Choroid plexus epithelial cell (primary cell): ENCODE measurements at regions not wholly inside any gene's neighbourhood (a gene's known extent, or its start where the extent isn't known, plus 50 kb on each side); places are given as distances from the start of the nearest gene placed in this dataset.

Source experiments
- DNase-seq: peaks from one replicate; pipeline ENCODE4 v3.0.0-alpha.2; 2010; ENCODE audit warnings: low read depth
- H3K4me3 ChIP-seq: 2 replicates; pipeline ENCODE4 v1.5.1; 2011; ENCODE audit warnings: low read depth, mild to moderate bottlenecking, control low read depth, low read length, moderate library complexity
- TF ChIP-seq, protein P1 (sequence below): conservative IDR thresholded peaks from 2 replicates; pipeline ENCODE4 v1.5.1; 2011; ENCODE audit warnings: low read depth, mild to moderate bottlenecking, control low read depth, inconsistent platforms, low read length, moderate library complexity

DNA sequence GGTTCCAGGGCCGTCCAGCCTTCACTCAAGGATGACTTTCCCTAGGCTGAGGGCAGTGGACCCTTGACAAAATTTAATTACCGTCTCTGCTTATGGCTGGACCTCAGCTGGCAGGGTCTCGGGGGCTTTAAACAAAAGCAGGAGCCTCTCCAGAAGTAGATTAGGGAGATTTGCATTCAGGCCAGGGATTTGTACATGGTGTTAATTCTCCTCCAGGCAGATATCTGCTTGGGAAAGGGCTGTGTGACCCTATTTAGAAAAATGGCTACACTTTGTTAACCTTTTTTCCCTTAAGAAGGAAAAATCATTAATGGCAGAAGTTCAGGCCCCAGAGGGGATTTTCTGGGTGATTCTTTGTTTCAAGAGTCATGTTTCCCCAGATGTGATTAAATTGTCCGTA lies 329.1 kb upstream of the C2CD4B start:
- H3K4me3 ChIP-seq = no peak overlapping the region
- DNase-seq = no peak
- TF ChIP-seq, protein P1, sequence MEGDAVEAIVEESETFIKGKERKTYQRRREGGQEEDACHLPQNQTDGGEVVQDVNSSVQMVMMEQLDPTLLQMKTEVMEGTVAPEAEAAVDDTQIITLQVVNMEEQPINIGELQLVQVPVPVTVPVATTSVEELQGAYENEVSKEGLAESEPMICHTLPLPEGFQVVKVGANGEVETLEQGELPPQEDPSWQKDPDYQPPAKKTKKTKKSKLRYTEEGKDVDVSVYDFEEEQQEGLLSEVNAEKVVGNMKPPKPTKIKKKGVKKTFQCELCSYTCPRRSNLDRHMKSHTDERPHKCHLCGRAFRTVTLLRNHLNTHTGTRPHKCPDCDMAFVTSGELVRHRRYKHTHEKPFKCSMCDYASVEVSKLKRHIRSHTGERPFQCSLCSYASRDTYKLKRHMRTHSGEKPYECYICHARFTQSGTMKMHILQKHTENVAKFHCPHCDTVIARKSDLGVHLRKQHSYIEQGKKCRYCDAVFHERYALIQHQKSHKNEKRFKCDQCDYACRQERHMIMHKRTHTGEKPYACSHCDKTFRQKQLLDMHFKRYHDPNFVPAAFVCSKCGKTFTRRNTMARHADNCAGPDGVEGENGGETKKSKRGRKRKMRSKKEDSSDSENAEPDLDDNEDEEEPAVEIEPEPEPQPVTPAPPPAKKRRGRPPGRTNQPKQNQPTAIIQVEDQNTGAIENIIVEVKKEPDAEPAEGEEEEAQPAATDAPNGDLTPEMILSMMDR = no peak

DNA sequence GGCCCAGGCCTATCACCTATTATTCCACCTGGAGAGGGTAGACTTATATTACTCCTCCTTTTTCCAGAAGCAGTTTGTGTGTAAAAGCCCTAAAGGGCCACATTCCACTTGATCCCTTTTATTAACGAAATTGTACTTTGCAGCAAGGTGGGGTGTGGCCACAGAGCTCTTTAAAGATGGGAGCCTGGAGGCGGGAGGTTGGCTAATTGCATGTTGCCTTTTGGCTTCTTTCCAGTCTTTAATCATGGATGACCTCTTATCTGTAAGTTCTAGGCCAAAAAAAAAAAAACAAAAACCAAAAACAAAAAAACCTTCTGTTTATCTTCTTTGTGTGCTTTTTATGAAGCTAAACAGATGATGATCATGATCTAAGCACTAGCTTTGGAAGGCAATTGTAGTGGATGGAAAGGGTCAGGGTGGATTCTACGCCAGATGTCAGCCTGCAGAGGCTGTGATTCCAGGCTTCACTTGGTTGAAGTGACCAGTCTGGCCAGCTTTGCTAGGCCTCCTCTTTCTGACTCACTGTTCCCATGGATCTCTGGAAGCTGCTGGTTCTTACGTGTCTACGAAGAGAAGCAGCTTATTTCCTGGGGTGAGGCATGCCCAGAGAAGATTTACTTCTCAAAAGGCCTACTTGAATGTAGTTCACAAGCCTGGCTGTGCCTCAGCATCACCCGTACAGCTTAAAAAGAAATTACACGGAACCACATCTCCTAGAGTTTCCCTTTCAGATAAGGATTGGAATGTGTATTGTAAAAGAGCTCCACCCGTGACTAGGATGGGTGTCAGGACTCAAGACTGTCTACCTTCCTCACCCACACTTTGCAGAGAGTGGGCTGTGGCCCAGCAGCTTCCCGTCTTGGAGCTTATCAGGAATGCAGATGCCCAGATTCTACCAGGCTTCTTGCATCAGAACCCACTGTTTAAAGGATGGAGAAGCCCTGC lies 330.9 kb upstream of the C2CD4B start:
- TF ChIP-seq, protein P1 = no peak
- no peak overlapping the region for H3K4me3 ChIP-seq
- peak; percentile 71 for DNase-seq

DNA sequence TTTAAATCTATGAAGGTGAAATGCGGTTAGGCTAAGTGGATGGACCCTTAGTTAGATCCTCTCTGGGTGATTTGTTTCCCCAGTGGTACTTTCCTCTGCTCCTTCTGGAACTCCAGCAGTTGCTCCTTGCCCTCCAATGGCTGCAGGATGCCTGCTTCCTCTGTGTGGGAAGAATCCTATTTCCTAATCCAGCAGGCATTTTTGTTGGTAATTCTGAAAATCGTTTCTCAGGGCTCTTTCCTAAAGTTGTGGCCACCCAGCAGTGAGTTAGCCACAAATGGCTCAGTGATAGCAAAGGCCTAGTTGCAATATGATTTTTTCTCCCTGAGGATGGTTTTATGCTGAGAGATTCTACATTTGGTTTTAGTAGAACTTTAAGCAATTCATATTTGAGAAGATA lies 332.3 kb upstream of the C2CD4B start:
- DNase-seq = no peak
- TF ChIP-seq, protein P1 = no peak
- H3K4me3 ChIP-seq = no peak overlapping the region

DNA sequence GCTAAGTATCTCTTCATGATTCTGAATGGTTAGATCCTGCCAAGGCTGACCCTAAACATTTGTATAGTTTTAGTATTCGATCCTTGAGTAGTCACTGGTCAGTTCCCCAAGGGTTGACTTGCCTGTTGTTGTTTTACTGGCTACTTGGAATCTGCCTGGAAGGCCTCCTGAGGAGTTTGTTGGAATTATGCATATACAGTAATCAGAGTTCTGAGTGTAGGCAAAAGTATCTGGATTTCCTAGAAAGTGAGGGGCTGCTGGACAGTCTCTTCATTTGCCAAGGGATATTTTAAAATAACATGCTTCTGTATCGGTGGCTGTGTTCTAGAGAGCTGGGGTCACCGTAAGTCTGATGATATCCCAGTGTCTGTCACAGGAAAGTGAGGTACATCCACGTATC lies 333.2 kb upstream of the C2CD4B start:
- DNase-seq = no peak
- TF ChIP-seq, protein P1 = no peak
- H3K4me3 ChIP-seq = no peak overlapping the region

DNA sequence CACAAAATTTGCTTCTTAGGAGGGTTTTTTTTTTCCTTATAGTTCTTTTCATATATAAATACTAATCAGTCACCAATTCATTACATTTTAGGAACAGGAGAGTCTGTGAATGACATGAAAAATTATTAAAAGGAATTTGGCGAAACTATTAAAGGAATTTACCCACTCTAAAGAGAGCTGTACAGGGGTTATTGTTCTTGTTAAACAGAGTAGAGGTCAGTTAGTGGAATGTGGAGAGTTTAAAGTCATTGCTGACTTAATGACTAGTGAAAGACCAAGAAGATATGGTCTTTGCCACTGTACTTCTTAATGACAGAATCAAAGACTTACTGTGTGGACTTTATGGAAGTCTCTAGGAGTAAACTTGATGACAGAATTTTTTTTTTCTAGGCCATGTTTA lies 333.6 kb upstream of the C2CD4B start:
- TF ChIP-seq, protein P1 = no peak
- H3K4me3 ChIP-seq = no peak overlapping the region
- peak; percentile 57 for DNase-seq

DNA sequence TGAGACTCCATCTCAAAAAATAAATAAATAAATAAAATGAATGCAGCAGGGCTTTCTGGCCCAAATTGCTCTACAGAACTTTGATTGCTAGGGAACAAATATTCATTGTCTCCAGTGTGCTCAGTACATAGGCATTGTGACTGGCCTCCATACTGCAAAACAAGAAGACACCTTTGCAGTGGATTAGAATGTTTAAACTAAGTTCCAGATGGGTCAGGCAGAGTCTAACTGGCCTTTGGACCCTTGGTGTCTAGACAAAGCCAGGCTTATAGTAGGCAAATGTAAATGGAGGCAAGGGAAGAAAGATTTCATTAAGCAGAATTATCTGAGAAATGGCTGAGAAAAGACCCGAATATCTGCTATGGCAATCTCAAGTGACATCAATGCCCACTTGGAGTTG lies 335.2 kb upstream of the C2CD4B start:
- TF ChIP-seq, protein P1 = no peak
- DNase-seq = no peak
- no peak overlapping the region for H3K4me3 ChIP-seq

DNA sequence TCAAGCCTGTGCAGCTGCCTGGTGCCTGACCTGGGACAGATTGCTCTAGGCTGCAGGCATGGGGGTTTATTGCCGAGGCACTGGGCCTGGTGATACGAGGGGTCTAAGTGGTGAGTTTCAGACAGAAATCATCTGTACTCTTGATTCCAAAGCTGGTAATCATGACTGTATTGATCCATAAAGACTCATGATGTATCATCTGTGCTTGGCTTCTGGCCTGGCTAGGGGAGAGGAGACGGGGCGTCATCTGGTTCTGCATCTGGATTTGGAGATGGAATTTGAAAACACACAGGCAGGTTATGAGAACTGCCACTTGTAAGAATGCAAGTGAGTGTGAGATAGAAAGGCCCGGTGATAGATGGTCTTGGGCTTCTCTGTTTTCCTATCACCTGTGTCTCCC lies 337.4 kb upstream of the C2CD4B start:
- TF ChIP-seq, protein P1 = no peak
- DNase-seq = no peak
- no peak overlapping the region for H3K4me3 ChIP-seq
